Gastroesophageal sphincter (tissue), 3 donors: ENCODE measurements at regions not wholly inside any gene's neighbourhood (a gene's known extent, or its start where the extent isn't known, plus 50 kb on each side); places are given as distances from the start of the nearest gene placed in this dataset.

Source experiments
- POLR2A ChIP-seq, 2 donors: fragments of 450-650 bp; IDR thresholded peaks; one replicate each; pipeline ENCODE4 v1.6.1; 2017; ENCODE audit warnings: antibody characterized with exemption in 2 of 2, mild to moderate bottlenecking in 2 of 2, moderate library complexity in 1 of 2
- POLR2AphosphoS5 ChIP-seq: sonication (generic); formaldehyde crosslinking; IDR thresholded peaks from one replicate; pipeline ENCODE4 v1.6.1; 2017; ENCODE audit warnings: antibody characterized with exemption
- TF ChIP-seq, protein P1 (sequence below), 4 experiments: fragments of 200-600 bp in 2 of 4; fragments of 450-650 bp in 2 of 4; sonication (generic) in 1 of 4; IDR thresholded peaks; one replicate each; pipeline ENCODE4 v1.5.1; 2017 to 2019; ENCODE audit warnings: antibody characterized with exemption in 4 of 4, mild to moderate bottlenecking in 2 of 4, moderate library complexity in 2 of 4

- TF ChIP-seq, protein P1, sequence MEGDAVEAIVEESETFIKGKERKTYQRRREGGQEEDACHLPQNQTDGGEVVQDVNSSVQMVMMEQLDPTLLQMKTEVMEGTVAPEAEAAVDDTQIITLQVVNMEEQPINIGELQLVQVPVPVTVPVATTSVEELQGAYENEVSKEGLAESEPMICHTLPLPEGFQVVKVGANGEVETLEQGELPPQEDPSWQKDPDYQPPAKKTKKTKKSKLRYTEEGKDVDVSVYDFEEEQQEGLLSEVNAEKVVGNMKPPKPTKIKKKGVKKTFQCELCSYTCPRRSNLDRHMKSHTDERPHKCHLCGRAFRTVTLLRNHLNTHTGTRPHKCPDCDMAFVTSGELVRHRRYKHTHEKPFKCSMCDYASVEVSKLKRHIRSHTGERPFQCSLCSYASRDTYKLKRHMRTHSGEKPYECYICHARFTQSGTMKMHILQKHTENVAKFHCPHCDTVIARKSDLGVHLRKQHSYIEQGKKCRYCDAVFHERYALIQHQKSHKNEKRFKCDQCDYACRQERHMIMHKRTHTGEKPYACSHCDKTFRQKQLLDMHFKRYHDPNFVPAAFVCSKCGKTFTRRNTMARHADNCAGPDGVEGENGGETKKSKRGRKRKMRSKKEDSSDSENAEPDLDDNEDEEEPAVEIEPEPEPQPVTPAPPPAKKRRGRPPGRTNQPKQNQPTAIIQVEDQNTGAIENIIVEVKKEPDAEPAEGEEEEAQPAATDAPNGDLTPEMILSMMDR (IDR thresholded peaks at IDR 0.05): no peak
- TF ChIP-seq POLR2A (IDR thresholded peaks at IDR 0.05) (no peak), POLR2AphosphoS5 (no peak)
Measured at GRCh38 chr2:198219292-198219691, 414.9 kb downstream of the PLCL1 start.
